A673 (cell line): ENCODE measurements at regions not wholly inside any gene's neighbourhood (a gene's known extent, or its start where the extent isn't known, plus 50 kb on each side); places are given as distances from the start of the nearest gene placed in this dataset.

Experiments
- CTCF ChIP-seq: fragments of 300-800, 200-600 bp; sonication (generic); conservative IDR thresholded peaks from 2 replicates; pipeline ENCODE4 v1.5.1; 2017; ENCODE audit warnings: low read depth, mild to moderate bottlenecking, antibody characterized with exemption, low read length, moderate library complexity, mixed read lengths
- EZH2 ChIP-seq: fragments of 200-600 bp; sonication (generic); IDR thresholded peaks from 2 replicates; pipeline ENCODE4 v1.6.1; 2017; ENCODE audit warnings: borderline replicate concordance, low read depth, mild to moderate bottlenecking, mixed read lengths, antibody characterized with exemption, low read length; ENCODE audit not compliant: poor library complexity, severe bottlenecking

GRCh38 chr1:239040523-239040922 is 345.8 kb upstream of the CHRM3 start:
- TF ChIP-seq CTCF (no peak), EZH2 (no peak)
